HepG2 (cell line): ENCODE measurements at regions not wholly inside any gene's neighbourhood (a gene's known extent, or its start where the extent isn't known, plus 50 kb on each side); places are given as distances from the start of the nearest gene placed in this dataset.

Source experiments
- MAZ ChIP-seq, 2 experiments: sonication (generic) in 1 of 2; formaldehyde crosslinking in 1 of 2; IDR thresholded peaks; 2 replicates each; pipeline versions ENCODE4 v1.5.0 to v1.6.1; 2012 to 2020; ENCODE audit warnings: low read depth in 2 of 2, mild to moderate bottlenecking in 2 of 2, borderline replicate concordance in 1 of 2, improper control_type of control experiment in 1 of 2, low read length in 1 of 2, missing genetic modification reagents in 1 of 2, moderate library complexity in 1 of 2
- MTA1 ChIP-seq: sonication (generic); formaldehyde crosslinking; IDR thresholded peaks from 2 replicates; pipeline ENCODE4 v1.4.0; 2020; ENCODE audit warnings: missing genetic modification reagents, mild to moderate bottlenecking, borderline replicate concordance
- RFX1 ChIP-seq: fragments of 450-650 bp; IDR thresholded peaks from 2 replicates; pipeline ENCODE4 v1.6.1; 2017
- SKI ChIP-seq: fragments of 450-650 bp; IDR thresholded peaks from one replicate; pipeline ENCODE4 v1.6.1; 2018; ENCODE audit warnings: mild to moderate bottlenecking; ENCODE audit not compliant: partially characterized antibody
- TBL1XR1 ChIP-seq: fragments of 150-350 bp; IDR thresholded peaks from 2 replicates; pipeline ENCODE4 v1.6.1; 2014; ENCODE audit warnings: borderline replicate concordance, low read length; ENCODE audit not compliant: partially characterized antibody
- ZNF550 ChIP-seq: sonication (generic); formaldehyde crosslinking; IDR thresholded peaks from 2 replicates; pipeline ENCODE4 v1.4.0; 2020; ENCODE audit warnings: mild to moderate bottlenecking, missing genetic modification reagents, borderline replicate concordance
- ZNF646 ChIP-seq: sonication (generic); formaldehyde crosslinking; IDR thresholded peaks from 2 replicates; pipeline ENCODE4 v1.9.0; 2021; ENCODE audit warnings: mild to moderate bottlenecking, missing genetic modification reagents

GRCh38 chr1:188240772-188241406 lies 1412.1 kb downstream of the PLA2G4A start (continued):
- TF ChIP-seq MAZ (IDR thresholded peaks at IDR 0.05; ENCODE audit: borderline replicate concordance, low read depth, low read length) (no peak), MAZ (CRISPR knock-in tag; IDR thresholded peaks at IDR 0.05; ENCODE audit: low read depth) (no peak), MTA1 (no peak), ZNF550 (CRISPR knock-in tag) (no peak), SKI (no peak), RFX1 (no peak), ZNF646 (CRISPR knock-in tag) (no peak), TBL1XR1 (no peak)
